ENCODE measurements at regions not wholly inside any gene's neighbourhood (a gene's known extent, or its start where the extent isn't known, plus 50 kb on each side); places are given as distances from the start of the nearest gene placed in this dataset.

GRCh38 chr6:80438772-80439171, 332.3 kb downstream of the BCKDHB start:
- H3K9ac ChIP-seq (ENCODE audit: low read depth, low read length, poor library complexity): no peak overlapping the region
- no peaks in the 10 kb centered on the region for H3K27me3 ChIP-seq (ENCODE audit: control insufficient read depth in 3 of 3, insufficient read depth in 3 of 3, low read depth in 1 of 3, low read length in 3 of 3)
- H3K18ac ChIP-seq (ENCODE audit: low read length): no peak overlapping the region
- H3K23ac ChIP-seq (ENCODE audit: low read depth, low read length, poor library complexity): no peak overlapping the region
- peaks cover 8 to 16% of the 10 kb centered on the region in 2 donors for H3K4me1 ChIP-seq (ENCODE audit: control insufficient read depth in 2 of 2, insufficient read depth in 1 of 2, low read depth in 1 of 2, low read length in 2 of 2)
- no peak overlapping the region for H2BK12ac ChIP-seq (ENCODE audit: low read length)
- peak; percentile 43 for DNase-seq (ENCODE audit: low spot score)
- H2AFZ ChIP-seq (ENCODE audit: low read length): no peak overlapping the region
- no CpG with 5 or more reads among the region's 2 CpGs for WGBS, 2 donors (ENCODE audit: extremely low coverage in 2 of 2, insufficient read length in 2 of 2, insufficient replicate concordance in 1 of 2)
- H4K91ac ChIP-seq (ENCODE audit: low read depth, low read length, poor library complexity): no peak overlapping the region
- no peak overlapping the region for H2BK15ac ChIP-seq (ENCODE audit: low read length)
- H3K36me3 ChIP-seq (replicated peaks in 1 of 2; ENCODE audit: control insufficient read depth in 2 of 2, insufficient read depth in 2 of 2, low read length in 2 of 2): no peaks in the 10 kb centered on the region
- H3K4me3 ChIP-seq (ENCODE audit: low read length in 2 of 2): no peak overlapping the region
- peak overlapping the region; percentile 71 for H3K27ac ChIP-seq (replicated peaks; ENCODE audit: low read length)
- no peak overlapping the region for H2BK5ac ChIP-seq (ENCODE audit: low read length)
- H2AK5ac ChIP-seq (ENCODE audit: low read depth, low read length): no peak overlapping the region
- peaks cover 0 to 2% of the 10 kb centered on the region in 2 donors for H3K9me3 ChIP-seq (replicated peaks in 1 of 2; ENCODE audit: control insufficient read depth in 2 of 2, insufficient read depth in 1 of 2, low read depth in 1 of 2, low read length in 2 of 2)
- no peak overlapping the region for H4K8ac ChIP-seq (ENCODE audit: low read depth, low read length)
- H3K4me2 ChIP-seq (ENCODE audit: insufficient read depth, low read length, poor library complexity, severe bottlenecking): no peak overlapping the region
- H3K4ac ChIP-seq (ENCODE audit: low read length): no peak overlapping the region
- no peak overlapping the region for H2BK120ac ChIP-seq (ENCODE audit: low read depth, low read length)
- no peaks in the 10 kb centered on the region for H3K79me1 ChIP-seq (ENCODE audit: low read depth, low read length)
- no peak overlapping the region for H3K14ac ChIP-seq (ENCODE audit: low read length)

GRCh38 chr6:80437801-80438200, 331.3 kb downstream of the BCKDHB start:
- H4K8ac ChIP-seq (ENCODE audit: low read depth, low read length): no peak overlapping the region
- no peaks in the 10 kb centered on the region for H3K79me1 ChIP-seq (ENCODE audit: low read depth, low read length)
- peaks cover 8 to 21% of the 10 kb centered on the region in 2 donors for H3K4me1 ChIP-seq (ENCODE audit: control insufficient read depth in 2 of 2, insufficient read depth in 1 of 2, low read depth in 1 of 2, low read length in 2 of 2)
- H3K9me3 ChIP-seq (replicated peaks in 1 of 2; ENCODE audit: control insufficient read depth in 2 of 2, insufficient read depth in 1 of 2, low read depth in 1 of 2, low read length in 2 of 2): peaks cover 0 to 1% of the 10 kb centered on the region in 2 donors
- H3K18ac ChIP-seq (ENCODE audit: low read length): no peak overlapping the region
- H2BK12ac ChIP-seq (ENCODE audit: low read length): no peak overlapping the region
- no peak overlapping the region for H3K4ac ChIP-seq (ENCODE audit: low read length)
- H2AK5ac ChIP-seq (ENCODE audit: low read depth, low read length): no peak overlapping the region
- no peak for DNase-seq (ENCODE audit: low spot score)
- no CpG with 5 or more reads among the region's 5 CpGs for WGBS, 2 donors (ENCODE audit: extremely low coverage in 2 of 2, insufficient read length in 2 of 2, insufficient replicate concordance in 1 of 2)
- no peak overlapping the region for H2BK120ac ChIP-seq (ENCODE audit: low read depth, low read length)
- H3K4me2 ChIP-seq (ENCODE audit: insufficient read depth, low read length, poor library complexity, severe bottlenecking): no peak overlapping the region
- H3K27ac ChIP-seq (replicated peaks; ENCODE audit: low read length): no peak overlapping the region
- no peak overlapping the region for H4K91ac ChIP-seq (ENCODE audit: low read depth, low read length, poor library complexity)
- no peak overlapping the region for H2AFZ ChIP-seq (ENCODE audit: low read length)
- no peak overlapping the region for H2BK15ac ChIP-seq (ENCODE audit: low read length)
- H3K23ac ChIP-seq (ENCODE audit: low read depth, low read length, poor library complexity): no peak overlapping the region
- H2BK5ac ChIP-seq (ENCODE audit: low read length): no peak overlapping the region
- no peaks in the 10 kb centered on the region for H3K27me3 ChIP-seq (ENCODE audit: control insufficient read depth in 3 of 3, insufficient read depth in 3 of 3, low read depth in 1 of 3, low read length in 3 of 3)
- no peaks in the 10 kb centered on the region for H3K36me3 ChIP-seq (replicated peaks in 1 of 2; ENCODE audit: control insufficient read depth in 2 of 2, insufficient read depth in 2 of 2, low read length in 2 of 2)
- no peak overlapping the region for H3K14ac ChIP-seq (ENCODE audit: low read length)
- no peak overlapping the region for H3K9ac ChIP-seq (ENCODE audit: low read depth, low read length, poor library complexity)
- no peak overlapping the region for H3K4me3 ChIP-seq (ENCODE audit: low read length in 2 of 2)

GRCh38 chr6:80437221-80437620, 330.8 kb downstream of the BCKDHB start:
- Histone ChIP-seq H3K14ac (ENCODE audit: low read length) (no peak overlapping the region), H3K9me3 (replicated peaks in 1 of 2; ENCODE audit: control insufficient read depth in 2 of 2, insufficient read depth in 1 of 2, low read depth in 1 of 2, low read length in 2 of 2) (no peaks in the 10 kb centered on the region), H3K9ac (ENCODE audit: low read depth, low read length, poor library complexity) (no peak overlapping the region), H3K4ac (ENCODE audit: low read length) (no peak overlapping the region), H3K27me3 (ENCODE audit: control insufficient read depth in 3 of 3, insufficient read depth in 3 of 3, low read depth in 1 of 3, low read length in 3 of 3) (no peaks in the 10 kb centered on the region), H2BK5ac (ENCODE audit: low read length) (no peak overlapping the region), H3K27ac (replicated peaks; ENCODE audit: low read length) (no peak overlapping the region), H2BK120ac (ENCODE audit: low read depth, low read length) (no peak overlapping the region), H3K18ac (ENCODE audit: low read length) (no peak overlapping the region), H3K23ac (ENCODE audit: low read depth, low read length, poor library complexity) (no peak overlapping the region), H2AFZ (ENCODE audit: low read length) (no peak overlapping the region), H3K79me1 (ENCODE audit: low read depth, low read length) (no peaks in the 10 kb centered on the region), H3K4me2 (ENCODE audit: insufficient read depth, low read length, poor library complexity, severe bottlenecking) (no peak overlapping the region), H2BK15ac (ENCODE audit: low read length) (no peak overlapping the region), H4K8ac (ENCODE audit: low read depth, low read length) (no peak overlapping the region), H4K91ac (ENCODE audit: low read depth, low read length, poor library complexity) (no peak overlapping the region), H3K4me3 (ENCODE audit: low read length in 2 of 2) (no peak overlapping the region), H2BK12ac (ENCODE audit: low read length) (no peak overlapping the region), H2AK5ac (ENCODE audit: low read depth, low read length) (no peak overlapping the region), H3K36me3 (replicated peaks in 1 of 2; ENCODE audit: control insufficient read depth in 2 of 2, insufficient read depth in 2 of 2, low read length in 2 of 2) (no peaks in the 10 kb centered on the region), H3K4me1 (ENCODE audit: control insufficient read depth in 2 of 2, insufficient read depth in 1 of 2, low read depth in 1 of 2, low read length in 2 of 2) (peaks cover 8 to 20% of the 10 kb centered on the region in 2 donors)
- DNase-seq (ENCODE audit: low spot score): no peak
- no CpG with 5 or more reads among the region's 1 CpG for WGBS, 2 donors (ENCODE audit: extremely low coverage in 2 of 2, insufficient read length in 2 of 2, insufficient replicate concordance in 1 of 2)

GRCh38 chr6:80436663-80437062, 330.2 kb downstream of the BCKDHB start:
- no peak overlapping the region for H2BK12ac ChIP-seq (ENCODE audit: low read length)
- H2AK5ac ChIP-seq (ENCODE audit: low read depth, low read length): no peak overlapping the region
- no peak overlapping the region for H4K91ac ChIP-seq (ENCODE audit: low read depth, low read length, poor library complexity)
- no peak overlapping the region for H3K4ac ChIP-seq (ENCODE audit: low read length)
- WGBS, 2 donors (ENCODE audit: extremely low coverage in 2 of 2, insufficient read length in 2 of 2, insufficient replicate concordance in 1 of 2): no CpG with 5 or more reads among the region's 1 CpG
- H3K4me3 ChIP-seq (ENCODE audit: low read length in 2 of 2): no peak overlapping the region
- H3K27me3 ChIP-seq (ENCODE audit: control insufficient read depth in 3 of 3, insufficient read depth in 3 of 3, low read depth in 1 of 3, low read length in 3 of 3): no peaks in the 10 kb centered on the region
- H3K4me1 ChIP-seq (ENCODE audit: control insufficient read depth in 2 of 2, insufficient read depth in 1 of 2, low read depth in 1 of 2, low read length in 2 of 2): peaks cover 8 to 20% of the 10 kb centered on the region in 2 donors
- no peak overlapping the region for H4K8ac ChIP-seq (ENCODE audit: low read depth, low read length)
- no peak overlapping the region for H3K14ac ChIP-seq (ENCODE audit: low read length)
- no peak overlapping the region for H2BK5ac ChIP-seq (ENCODE audit: low read length)
- H3K9me3 ChIP-seq (replicated peaks in 1 of 2; ENCODE audit: control insufficient read depth in 2 of 2, insufficient read depth in 1 of 2, low read depth in 1 of 2, low read length in 2 of 2): no peaks in the 10 kb centered on the region
- no peak overlapping the region for H3K4me2 ChIP-seq (ENCODE audit: insufficient read depth, low read length, poor library complexity, severe bottlenecking)
- no peak overlapping the region for H2AFZ ChIP-seq (ENCODE audit: low read length)
- H3K79me1 ChIP-seq (ENCODE audit: low read depth, low read length): no peaks in the 10 kb centered on the region
- H3K36me3 ChIP-seq (replicated peaks in 1 of 2; ENCODE audit: control insufficient read depth in 2 of 2, insufficient read depth in 2 of 2, low read length in 2 of 2): no peaks in the 10 kb centered on the region
- H3K23ac ChIP-seq (ENCODE audit: low read depth, low read length, poor library complexity): no peak overlapping the region
- no peak for DNase-seq (ENCODE audit: low spot score)
- H2BK15ac ChIP-seq (ENCODE audit: low read length): no peak overlapping the region
- no peak overlapping the region for H3K9ac ChIP-seq (ENCODE audit: low read depth, low read length, poor library complexity)
- no peak overlapping the region for H3K18ac ChIP-seq (ENCODE audit: low read length)
- H2BK120ac ChIP-seq (ENCODE audit: low read depth, low read length): no peak overlapping the region
- H3K27ac ChIP-seq (replicated peaks; ENCODE audit: low read length): no peak overlapping the region

All from neuronal stem cell (in vitro differentiated cells).